Stimulated activated effector memory CD8-positive, alpha-beta T cell treated with anti-CD3 and anti-CD28 coated beads, Interleukin-12 subunit alpha, Interleukin-12 subunit beta, amount 100 ng/mL, for 72 hours (primary cell): ENCODE measurements at regions not wholly inside any gene's neighbourhood (a gene's known extent, or its start where the extent isn't known, plus 50 kb on each side); places are given as distances from the start of the nearest gene placed in this dataset.
"Not testable (repeated sequence)": the region's sequence is repeated elsewhere in the genome, so short reads cannot be mapped to it uniquely, and the experiment has no call there.

Experiments used
- ATAC-seq: fragments of 150-1000 bp; cut with Tn5 transposase; 2 replicates; pipeline ENCODE4 v1.10.0; 2021
- DNase-seq, 2 donors: peaks; one replicate each; pipeline ENCODE4 v3.0.0; 2021 to 2022; ENCODE audit warnings: low spot score in 2 of 2
- H3K27ac Mint-ChIP-seq: one replicate; pipeline ENCODE4 v1.8.0; 2022; ENCODE audit warnings: mild to moderate bottlenecking, mixed read lengths
- H3K36me3 Mint-ChIP-seq: one replicate; pipeline ENCODE4 v1.8.0; 2022; ENCODE audit warnings: mild to moderate bottlenecking, mixed read lengths
- H3K4me1 Mint-ChIP-seq: one replicate; pipeline ENCODE4 v1.8.0; 2022; ENCODE audit warnings: mixed read lengths
- H3K4me3 Mint-ChIP-seq: one replicate; pipeline ENCODE4 v1.8.0; 2022; ENCODE audit warnings: mild to moderate bottlenecking, mixed read lengths
- H3K9me3 Mint-ChIP-seq: one replicate; pipeline ENCODE4 v1.8.0; 2022; ENCODE audit warnings: mixed read lengths

DNA sequence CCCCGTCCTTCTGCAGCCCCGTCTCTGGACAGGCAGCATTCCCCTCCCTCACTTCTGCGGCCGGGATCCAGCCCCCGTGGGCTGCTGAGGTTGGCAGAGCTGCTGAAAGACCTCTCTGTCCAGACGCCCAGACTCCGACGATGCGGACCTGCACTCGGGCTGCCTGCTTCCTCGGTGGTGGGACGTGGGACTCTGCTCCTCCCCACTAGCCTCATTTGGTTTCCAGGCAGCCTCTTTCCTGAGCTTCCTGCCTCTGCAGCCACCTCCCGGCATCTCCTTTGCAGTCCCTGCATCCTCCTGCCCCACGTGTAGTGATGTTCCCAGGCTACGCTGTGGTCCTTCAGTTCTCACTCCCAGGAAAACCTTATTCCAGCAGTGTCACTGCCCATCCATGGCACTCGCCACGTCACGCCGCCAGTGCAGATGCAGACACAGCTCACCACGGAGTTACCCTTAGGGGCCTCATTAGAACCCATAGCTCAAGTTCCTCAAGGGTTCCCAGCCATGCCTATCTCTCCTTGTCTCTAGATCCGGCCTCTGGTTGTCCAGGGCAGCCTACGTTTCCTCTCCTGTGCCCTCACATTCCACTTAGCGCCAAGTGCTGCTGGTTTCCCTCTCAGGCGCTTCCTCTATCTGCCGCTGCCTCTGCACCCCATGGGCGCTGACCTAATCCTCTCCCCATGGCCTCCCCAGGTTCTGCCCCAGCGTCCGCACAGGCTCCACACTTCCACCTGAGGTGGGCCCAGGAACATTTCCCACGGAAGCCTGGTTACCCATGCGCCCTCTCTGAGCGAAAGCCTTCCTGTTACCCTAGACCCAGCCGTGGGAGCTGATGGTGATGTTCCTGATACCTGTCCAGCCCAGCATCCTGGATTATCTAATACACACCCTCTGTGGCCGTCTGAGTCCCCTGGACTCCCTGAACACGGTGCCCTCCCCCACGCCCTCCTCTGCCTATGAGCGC, 318.3 kb upstream of the MYT1L start:
- Mint-ChIP-seq H3K4me1 (peaks cover under 1% of the 10 kb centered on the region), H3K36me3 (no peaks in the 10 kb centered on the region), H3K4me3 (no peak overlapping the region), H3K27ac (no peak overlapping the region), H3K9me3 (peaks cover under 1% of the 10 kb centered on the region)
- ATAC-seq, result no peak
- no peak for DNase-seq

DNA sequence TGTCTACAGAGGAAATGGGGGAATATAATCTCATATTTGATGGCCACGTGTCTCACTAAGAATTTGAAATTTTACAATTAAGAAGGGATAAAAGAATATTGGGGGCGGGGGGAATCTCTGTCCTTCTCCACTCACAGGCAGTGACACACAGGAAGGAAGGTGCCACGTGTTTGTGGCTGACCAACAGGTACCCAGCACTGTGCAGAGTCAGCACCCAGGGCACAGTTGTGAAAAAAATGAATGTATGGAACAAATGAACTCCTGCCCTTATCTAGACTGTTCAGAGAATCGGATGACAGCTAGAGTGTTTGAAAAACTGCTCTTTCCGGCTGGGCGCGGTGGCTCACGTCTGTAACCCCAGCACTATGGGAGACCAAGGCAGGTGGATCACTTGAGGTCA, 317.0 kb upstream of the MYT1L start:
- no peaks in the 10 kb centered on the region for H3K36me3 Mint-ChIP-seq
- H3K4me3 Mint-ChIP-seq, result no peak overlapping the region
- DNase-seq (no peak), ATAC-seq (no peak)
- peaks cover 6% of the 10 kb centered on the region for H3K9me3 Mint-ChIP-seq
- H3K4me1 Mint-ChIP-seq, result peaks cover 7% of the 10 kb centered on the region
- H3K27ac Mint-ChIP-seq, result no peak overlapping the region

- DNase-seq (no peak), ATAC-seq (no peak)
- Mint-ChIP-seq H3K9me3 (peaks cover 6% of the 10 kb centered on the region), H3K4me1 (peaks cover 7% of the 10 kb centered on the region), H3K36me3 (no peaks in the 10 kb centered on the region), H3K4me3 (no peak overlapping the region), H3K27ac (no peak overlapping the region)
These were observed 316.1 kb upstream of the MYT1L start for GRCh38 chr2:2647141-2647541.

- H3K9me3 Mint-ChIP-seq, result peaks cover 6% of the 10 kb centered on the region
- H3K4me3 Mint-ChIP-seq, result no peak overlapping the region
- ATAC-seq (peak; percentile 45), DNase-seq (no peak)
- H3K27ac Mint-ChIP-seq, result no peak overlapping the region
- H3K36me3 Mint-ChIP-seq, result no peaks in the 10 kb centered on the region
- H3K4me1 Mint-ChIP-seq, result peaks cover 7% of the 10 kb centered on the region
These were observed 315.5 kb upstream of the MYT1L start for GRCh38 chr2:2646433-2647051.

DNA sequence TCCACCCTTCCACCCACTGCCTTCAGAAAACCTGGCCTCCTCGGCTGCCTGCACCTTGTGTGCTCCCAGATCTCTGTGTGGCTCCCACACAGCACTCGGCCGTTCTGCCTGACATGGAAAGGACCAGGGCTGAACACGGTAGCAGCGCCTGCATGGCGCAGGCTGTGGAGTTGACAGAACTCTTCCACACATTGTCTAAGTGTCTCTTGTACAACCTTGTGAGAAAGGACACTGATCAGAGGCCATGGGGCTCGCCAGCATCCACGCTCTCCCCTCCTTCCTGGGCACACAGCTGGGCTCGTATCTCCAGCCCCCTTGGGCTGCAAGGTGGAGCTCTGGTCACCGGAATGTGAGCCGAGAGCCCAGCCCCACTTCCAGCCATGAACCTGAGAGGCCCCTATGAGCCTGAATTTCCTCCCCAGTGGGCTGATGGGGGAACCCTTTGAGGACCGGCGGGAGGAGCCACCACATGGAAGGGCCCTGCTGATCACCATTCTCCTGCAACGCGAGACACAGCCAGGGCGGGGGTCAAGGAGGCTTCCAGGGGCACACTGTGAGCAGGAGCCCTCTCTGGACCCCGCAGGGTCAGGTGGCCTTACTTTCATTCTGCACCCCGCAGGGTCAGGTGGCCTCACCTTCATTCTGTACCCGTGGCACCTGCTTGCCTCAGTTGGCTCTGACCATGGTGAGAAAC, 314.2 kb upstream of the MYT1L start:
- ATAC-seq (no peak), DNase-seq (no peak)
- H3K4me1 Mint-ChIP-seq, result peaks cover 7% of the 10 kb centered on the region
- peaks cover 6% of the 10 kb centered on the region for H3K9me3 Mint-ChIP-seq
- H3K27ac Mint-ChIP-seq, result no peak overlapping the region
- H3K36me3 Mint-ChIP-seq, result no peaks in the 10 kb centered on the region
- no peak overlapping the region for H3K4me3 Mint-ChIP-seq

DNA sequence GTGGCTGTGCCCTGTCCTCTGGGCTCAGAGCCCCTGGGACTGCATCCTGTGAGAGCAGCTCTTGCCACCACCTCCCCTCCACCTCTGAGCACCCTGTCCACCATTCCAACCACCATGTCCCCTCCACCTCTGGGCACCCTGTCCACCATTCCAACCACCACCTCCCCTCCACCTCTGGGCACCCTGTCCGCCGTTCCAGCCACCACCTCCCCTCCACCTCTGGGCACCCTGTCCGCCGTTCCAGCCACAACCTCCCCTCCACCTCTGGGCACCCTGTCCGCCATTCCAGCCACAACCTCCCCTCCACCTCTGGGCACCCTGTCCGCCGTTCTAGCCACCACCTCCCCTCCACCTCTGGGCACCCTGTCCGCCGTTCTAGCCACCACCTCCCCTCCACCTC, 313.7 kb upstream of the MYT1L start:
- H3K4me3 Mint-ChIP-seq, H3K4me1 Mint-ChIP-seq, H3K36me3 Mint-ChIP-seq, H3K27ac Mint-ChIP-seq, ATAC-seq, DNase-seq, H3K9me3 Mint-ChIP-seq: not testable (repeated sequence)

DNA sequence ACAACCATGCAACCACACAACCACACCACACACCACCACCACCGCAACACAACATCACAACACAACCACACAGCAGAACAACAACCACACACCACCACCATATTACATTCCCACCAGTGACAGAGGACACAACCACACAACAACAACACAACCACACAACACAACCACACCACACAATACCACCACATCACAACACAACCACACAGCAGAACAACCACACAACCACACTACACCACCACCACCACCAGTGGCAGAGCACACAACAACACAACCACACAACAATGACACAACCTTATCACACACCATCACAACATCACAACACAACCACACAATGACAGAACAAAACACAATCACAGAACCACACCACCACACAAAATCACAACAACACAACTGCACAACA, 313.0 kb upstream of the MYT1L start:
- no peak for ATAC-seq
- DNase-seq, result no peak
- H3K36me3 Mint-ChIP-seq, result no peaks in the 10 kb centered on the region
- H3K9me3 Mint-ChIP-seq, result peaks cover 6% of the 10 kb centered on the region
- no peak overlapping the region for H3K4me3 Mint-ChIP-seq
- H3K27ac Mint-ChIP-seq, result peak overlapping the region; percentile 11
- peaks cover 7% of the 10 kb centered on the region for H3K4me1 Mint-ChIP-seq

DNA sequence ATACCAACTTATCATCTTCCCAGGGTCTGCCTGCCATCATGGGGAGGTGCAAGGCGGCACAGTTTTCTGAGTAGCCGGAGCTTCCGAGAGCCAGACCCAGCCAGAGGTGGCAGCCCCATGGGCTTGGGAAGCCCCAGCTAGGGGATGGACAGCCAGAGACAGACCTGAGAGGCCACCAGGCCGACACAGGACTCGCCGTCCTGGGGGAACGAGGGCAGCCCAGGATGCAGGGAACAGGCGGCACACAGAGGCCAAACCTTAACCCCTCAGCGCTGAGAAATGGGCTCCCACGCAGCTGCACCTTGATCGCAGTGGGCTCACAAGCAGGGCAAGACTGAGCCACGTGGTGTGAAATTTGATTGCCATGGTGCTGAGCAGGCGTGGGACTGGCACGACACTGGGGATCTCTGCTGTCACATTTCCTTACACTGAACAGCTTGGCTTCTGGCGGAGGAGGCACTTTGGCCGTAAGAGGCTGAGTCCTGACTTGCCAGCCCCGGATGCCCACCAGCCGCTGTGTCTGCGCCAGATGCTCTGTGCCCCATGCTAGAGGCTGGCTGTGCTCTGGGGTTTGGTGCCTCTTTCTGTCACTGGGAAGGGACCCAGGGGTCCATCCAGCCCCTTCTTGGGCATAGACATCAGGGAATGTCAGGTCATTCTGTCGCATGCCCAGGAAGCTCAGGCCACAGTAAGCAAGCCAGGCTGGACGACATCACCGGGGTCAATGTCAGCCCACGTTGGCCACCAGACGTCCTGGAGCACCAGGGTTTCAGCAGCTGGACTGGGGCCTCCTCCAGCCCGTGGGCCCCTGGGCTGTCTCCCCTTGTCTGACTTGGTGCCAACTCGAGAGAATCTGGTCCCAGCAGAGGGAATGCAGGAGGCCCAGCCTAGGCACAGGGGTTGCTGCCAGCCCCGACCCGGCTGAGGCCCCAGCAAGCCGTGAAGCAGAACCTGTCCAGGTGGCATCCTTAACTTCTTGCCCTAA, 312.1 kb upstream of the MYT1L start:
- H3K27ac Mint-ChIP-seq, result no peak overlapping the region
- H3K4me3 Mint-ChIP-seq, result no peak overlapping the region
- H3K4me1 Mint-ChIP-seq, result peaks cover 7% of the 10 kb centered on the region
- ATAC-seq (no peak), DNase-seq (no peak)
- peaks cover 6% of the 10 kb centered on the region for H3K9me3 Mint-ChIP-seq
- no peaks in the 10 kb centered on the region for H3K36me3 Mint-ChIP-seq

DNA sequence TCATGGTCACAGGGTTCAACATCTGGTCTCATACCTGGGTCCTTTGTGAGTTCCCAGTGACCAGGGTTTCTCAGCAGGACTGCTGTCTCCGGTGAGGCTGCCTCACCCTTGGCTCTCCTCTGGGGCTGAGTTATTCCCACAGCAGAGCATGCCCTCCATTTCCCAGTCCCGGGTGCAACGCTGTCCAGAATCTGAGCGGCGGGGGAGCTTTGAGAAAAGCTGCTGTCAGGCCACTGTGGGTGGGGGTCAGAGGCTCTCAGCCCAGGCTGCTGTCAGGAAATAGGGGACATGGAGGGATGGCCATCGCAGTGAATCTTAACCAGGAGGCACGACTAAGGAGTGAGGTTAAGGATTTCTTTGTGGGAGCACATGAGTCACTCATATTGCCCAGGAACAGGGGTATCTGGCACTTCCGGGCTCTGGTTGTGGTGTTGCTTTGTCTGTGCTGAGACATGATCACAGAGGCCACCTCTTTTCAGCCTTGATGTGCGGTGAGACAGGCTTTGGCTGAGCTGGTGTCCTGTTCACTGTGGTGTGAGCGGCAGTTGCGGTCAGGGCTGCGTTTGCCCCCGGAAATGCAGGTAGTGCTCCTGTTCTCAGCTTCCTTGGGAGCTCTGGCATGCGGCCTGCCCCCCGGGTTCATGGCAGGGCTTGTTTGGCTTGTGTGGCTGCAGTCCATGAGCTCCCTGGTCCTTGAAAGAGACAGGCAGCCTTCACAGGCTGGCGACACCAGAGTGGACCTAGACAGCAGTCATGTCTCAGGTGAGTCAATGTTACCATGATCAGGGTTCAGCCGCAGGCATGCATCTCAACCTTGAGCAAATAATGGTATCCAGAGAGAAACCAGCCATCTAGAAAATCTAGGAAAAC, 310.7 kb upstream of the MYT1L start:
- Mint-ChIP-seq H3K27ac (no peak overlapping the region), H3K36me3 (no peaks in the 10 kb centered on the region), H3K9me3 (peaks cover 6% of the 10 kb centered on the region), H3K4me3 (no peak overlapping the region), H3K4me1 (peaks cover 7% of the 10 kb centered on the region)
- DNase-seq, result no peak
- ATAC-seq, result no peak

DNA sequence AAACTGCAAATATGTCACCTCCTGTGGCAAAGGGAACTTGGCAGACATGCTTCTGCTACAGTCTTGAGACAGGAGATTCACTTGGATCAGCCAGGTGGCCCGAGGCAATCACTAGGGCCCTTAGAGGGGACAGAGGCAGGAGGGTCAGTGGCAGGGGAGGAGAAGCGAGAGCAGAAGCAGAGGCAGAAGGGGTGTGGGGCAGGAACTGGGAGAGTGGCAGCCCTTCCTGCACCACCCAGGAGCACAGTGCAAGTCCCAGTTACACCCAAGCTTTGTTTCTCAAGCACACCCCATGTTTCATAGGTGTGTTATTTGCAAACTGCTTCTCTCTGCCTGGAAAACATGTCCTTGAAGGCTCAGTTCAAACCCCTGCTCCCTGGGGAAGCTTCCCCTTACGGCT, 309.7 kb upstream of the MYT1L start:
- no peak for ATAC-seq
- Mint-ChIP-seq H3K27ac (no peak overlapping the region), H3K36me3 (no peaks in the 10 kb centered on the region), H3K4me3 (no peak overlapping the region), H3K4me1 (peaks cover 7% of the 10 kb centered on the region), H3K9me3 (peaks cover 6% of the 10 kb centered on the region)
- no peak for DNase-seq

DNA sequence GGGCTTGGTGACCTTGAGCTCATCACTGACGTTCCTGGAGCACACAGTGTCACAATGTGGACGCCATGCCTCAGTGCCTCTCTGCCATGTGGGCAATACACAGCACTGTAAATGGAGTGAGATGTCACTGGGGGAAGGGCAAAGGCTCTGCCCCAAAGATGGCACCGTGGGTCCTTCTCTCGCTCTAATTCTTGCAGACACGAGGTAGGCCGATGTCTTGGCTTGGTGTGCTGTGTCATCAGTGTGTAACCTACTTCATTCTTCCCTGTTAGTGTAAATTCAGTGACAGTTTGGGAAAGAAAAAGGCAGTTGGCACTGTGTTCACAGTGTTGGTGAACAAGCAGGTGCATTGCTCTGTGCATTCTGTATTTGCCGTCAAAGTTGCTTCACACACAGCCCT, 309.3 kb upstream of the MYT1L start:
- H3K4me3 Mint-ChIP-seq, result no peak overlapping the region
- H3K27ac Mint-ChIP-seq, result no peak overlapping the region
- ATAC-seq (no peak), DNase-seq (no peak)
- H3K9me3 Mint-ChIP-seq, result peaks cover 6% of the 10 kb centered on the region
- peaks cover 7% of the 10 kb centered on the region for H3K4me1 Mint-ChIP-seq
- H3K36me3 Mint-ChIP-seq, result no peaks in the 10 kb centered on the region

DNA sequence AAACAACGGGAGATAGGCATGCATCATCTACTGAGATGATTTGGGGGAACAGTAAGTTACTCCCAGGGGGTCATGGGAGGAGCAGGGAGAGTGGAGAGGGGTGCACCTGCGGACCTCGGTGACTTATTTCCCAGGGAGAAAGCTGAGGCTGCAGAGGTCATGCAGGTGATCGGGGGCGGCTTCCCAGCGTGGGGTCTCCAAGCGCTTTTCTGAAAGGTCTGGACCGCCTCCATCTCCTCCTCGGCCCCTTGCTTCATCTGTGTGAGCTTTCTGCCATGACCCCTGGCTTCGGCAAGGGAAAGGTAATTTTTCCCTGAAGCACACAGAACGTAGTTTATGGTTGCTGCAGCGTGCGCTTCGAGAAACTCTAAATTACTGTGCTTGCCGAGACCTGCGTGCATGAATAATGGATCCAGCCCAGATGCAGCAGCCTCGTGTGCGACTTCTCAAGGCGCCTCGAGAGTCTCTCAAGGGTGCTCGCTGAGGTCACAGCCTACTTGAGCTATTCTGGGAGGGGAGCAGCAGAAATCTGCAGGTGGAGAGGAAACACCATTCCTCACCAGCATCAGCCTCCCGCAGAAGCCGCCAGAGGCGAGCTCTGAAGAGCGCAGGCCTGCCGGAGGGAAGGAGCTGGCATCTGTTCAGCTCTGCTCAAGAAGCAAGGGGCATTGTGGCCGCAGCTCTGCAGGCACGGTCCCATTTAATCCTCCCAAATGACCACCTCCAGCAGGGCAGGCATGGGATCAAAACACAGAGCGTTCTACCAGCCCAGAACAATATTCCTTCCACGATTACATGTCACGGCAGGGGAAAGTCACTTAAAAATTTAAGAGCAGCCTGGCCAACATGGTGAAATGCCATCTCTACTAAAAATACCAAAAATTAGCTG, 308.4 kb upstream of the MYT1L start:
- Mint-ChIP-seq H3K4me3 (no peak overlapping the region), H3K4me1 (peaks cover 7% of the 10 kb centered on the region), H3K9me3 (peaks cover 6% of the 10 kb centered on the region), H3K27ac (no peak overlapping the region), H3K36me3 (no peaks in the 10 kb centered on the region)
- no peak for DNase-seq
- ATAC-seq, result no peak

- Mint-ChIP-seq H3K36me3 (no peaks in the 10 kb centered on the region), H3K27ac (no peak overlapping the region), H3K9me3 (no peaks in the 10 kb centered on the region), H3K4me1 (no peaks in the 10 kb centered on the region), H3K4me3 (no peak overlapping the region)
- no peak for DNase-seq
- no peak for ATAC-seq
These were observed 307.6 kb upstream of the MYT1L start for GRCh38 chr2:2638547-2639220.
